Pulmonary artery endothelial cell (primary cell): ENCODE measurements at regions not wholly inside any gene's neighbourhood (a gene's known extent, or its start where the extent isn't known, plus 50 kb on each side); places are given as distances from the start of the nearest gene placed in this dataset.
"Not testable (repeated sequence)": the region's sequence is repeated elsewhere in the genome, so short reads cannot be mapped to it uniquely, and the experiment has no call there.

ENCODE experiments used
- DNase-seq: peaks from one replicate; pipeline ENCODE4 v3.0.0-alpha.2; 2011; ENCODE audit warnings: low read depth, low spot score

- DNase-seq: not testable (repeated sequence)
Observed at GRCh38 chr7:25700141-25700540, 451.9 kb upstream of the NFE2L3 start.

GRCh38 chr7:25704413-25704812, 447.6 kb upstream of the NFE2L3 start:
- no peak for DNase-seq

- DNase-seq: no peak
Observed at GRCh38 chr7:25706764-25707163, 445.2 kb upstream of the NFE2L3 start.

GRCh38 chr7:25707768-25708620, 444.0 kb upstream of the NFE2L3 start:
- DNase-seq: no peak

- no peak for DNase-seq
Observed at GRCh38 chr7:25710959-25711358, 441.0 kb upstream of the NFE2L3 start.

GRCh38 chr7:25711940-25712339, 440.1 kb upstream of the NFE2L3 start:
- no peak for DNase-seq

- no peak for DNase-seq
Observed at GRCh38 chr7:25712500-25712899, 439.5 kb upstream of the NFE2L3 start.

- DNase-seq: no peak
Observed at GRCh38 chr7:25714013-25714412, 438.0 kb upstream of the NFE2L3 start.

GRCh38 chr7:25716421-25716820, 435.6 kb upstream of the NFE2L3 start:
- DNase-seq: no peak

- DNase-seq: no peak
Observed at GRCh38 chr7:25718596-25718995, 433.4 kb upstream of the NFE2L3 start.

GRCh38 chr7:25719190-25719896, 432.7 kb upstream of the NFE2L3 start:
- no peak for DNase-seq

- no peak for DNase-seq
Observed at GRCh38 chr7:25720427-25720826, 431.6 kb upstream of the NFE2L3 start.

GRCh38 chr7:25722856-25723255, 429.1 kb upstream of the NFE2L3 start:
- no peak for DNase-seq

GRCh38 chr7:25725451-25725850, 426.5 kb upstream of the NFE2L3 start:
- DNase-seq: no peak

- DNase-seq: no peak
Observed at GRCh38 chr7:25726170-25726780, 425.7 kb upstream of the NFE2L3 start.

- DNase-seq: no peak
Observed at GRCh38 chr7:25726781-25727311, 425.2 kb upstream of the NFE2L3 start.

GRCh38 chr7:25727446-25727845, 424.6 kb upstream of the NFE2L3 start:
- no peak for DNase-seq

- no peak for DNase-seq
Observed at GRCh38 chr7:25727876-25728275, 424.1 kb upstream of the NFE2L3 start.

- DNase-seq: no peak
Observed at GRCh38 chr7:25731068-25731845, 420.7 kb upstream of the NFE2L3 start.

- no peak for DNase-seq
Observed at GRCh38 chr7:25731846-25732245, 420.2 kb upstream of the NFE2L3 start.

GRCh38 chr7:25732766-25733217, 419.2 kb upstream of the NFE2L3 start:
- DNase-seq: no peak
